NCI-H187 (cell line): ENCODE measurements at regions not wholly inside any gene's neighbourhood (a gene's known extent, or its start where the extent isn't known, plus 50 kb on each side); places are given as distances from the start of the nearest gene placed in this dataset.
"Not testable (repeated sequence)": the region's sequence is repeated elsewhere in the genome, so short reads cannot be mapped to it uniquely, and the experiment has no call there.

Experiments
- DNase-seq, 2 experiments: peaks; one replicate each; lab custom pipeline; 2025; lab: John Stamatoyannopoulos, UW

DNA sequence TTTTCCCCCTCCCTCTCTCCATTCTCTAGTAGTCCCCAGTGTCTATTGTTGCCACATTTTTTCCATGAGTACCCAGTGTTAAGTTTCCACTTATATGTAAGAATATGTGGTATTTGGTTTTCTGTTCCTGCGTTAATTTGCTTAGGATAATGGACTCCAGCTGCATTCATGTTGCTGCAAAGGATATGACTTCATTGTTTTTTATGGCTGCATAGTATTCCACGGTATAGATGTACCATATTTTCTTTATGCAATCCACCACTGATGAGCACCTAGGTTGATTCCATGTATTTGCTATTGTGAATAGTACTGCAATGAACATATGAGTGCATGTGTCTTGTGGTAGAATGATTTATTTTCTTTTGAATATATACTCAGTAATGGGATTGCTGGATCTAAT lies 77.4 kb upstream of the MEGF10 start:
- DNase-seq, result no peak

DNA sequence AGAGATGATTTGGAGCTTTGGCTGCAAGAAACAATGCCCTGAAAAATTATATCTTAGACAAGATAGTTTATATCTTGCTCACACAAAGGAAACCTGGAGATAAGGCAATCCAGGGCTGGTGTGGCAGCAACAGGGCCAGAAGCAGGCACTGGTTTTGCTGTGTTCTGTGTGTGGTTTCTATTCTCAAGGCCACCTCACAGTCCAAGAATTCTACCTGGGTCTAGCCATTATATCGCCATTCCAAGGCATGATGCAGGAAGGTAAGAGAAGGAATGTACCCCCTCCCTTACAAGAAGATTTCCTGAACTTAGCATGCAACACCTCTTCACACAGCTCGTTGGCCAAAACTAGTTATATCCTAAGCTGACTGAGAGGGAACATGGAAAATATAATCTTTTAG lies 74.5 kb upstream of the MEGF10 start:
- DNase-seq, result no peak

GRCh38 chr5:127216898-127217675 lies 73.5 kb upstream of the MEGF10 start:
- DNase-seq, result no peak

DNA sequence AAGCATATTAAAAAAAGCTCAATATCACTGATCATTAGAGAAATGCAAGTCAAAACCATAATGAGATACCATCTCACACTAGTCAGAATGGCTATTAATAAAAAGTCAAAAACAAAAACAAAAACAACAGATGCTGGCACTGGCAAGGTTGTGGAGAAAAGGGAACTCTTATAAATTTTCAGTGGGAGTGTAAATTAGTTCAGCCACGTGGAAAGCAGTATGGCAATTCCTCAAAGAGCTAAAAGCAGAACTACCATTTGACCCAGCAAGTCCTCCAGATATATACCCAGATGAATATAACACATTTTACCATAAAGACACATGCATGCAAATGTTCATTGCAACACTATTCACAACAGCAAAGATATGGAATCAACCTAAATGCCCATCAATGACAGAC lies 68.7 kb upstream of the MEGF10 start:
- not testable (repeated sequence) for DNase-seq

DNA sequence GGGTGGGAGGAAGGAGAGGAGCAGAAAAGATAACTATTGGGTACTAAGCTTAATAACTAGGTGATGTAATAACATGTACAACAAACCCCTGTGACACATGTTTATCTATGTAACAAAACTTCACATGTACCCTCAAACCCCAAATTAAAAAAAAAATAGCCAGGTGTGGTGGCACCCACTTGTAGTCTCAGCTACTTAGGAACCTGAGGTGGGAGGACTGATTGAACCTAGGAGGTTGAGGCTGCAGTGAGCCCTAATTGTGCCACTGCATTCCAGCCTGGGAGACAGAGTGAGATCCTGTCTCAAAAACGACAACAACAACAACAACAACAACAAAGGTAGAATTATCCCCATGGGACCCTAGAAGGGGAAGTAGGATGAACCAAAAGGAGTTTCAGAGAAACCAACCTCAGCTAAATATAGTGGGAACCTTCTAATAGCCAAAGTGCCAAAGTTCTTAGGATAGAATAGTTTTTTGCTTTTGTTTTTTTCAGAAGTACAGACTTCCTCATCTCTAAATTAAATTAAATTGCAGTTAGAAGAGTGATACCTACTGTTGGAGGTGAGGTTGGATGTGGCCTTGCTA lies 67.9 kb upstream of the MEGF10 start:
- not testable (repeated sequence) for DNase-seq

DNA sequence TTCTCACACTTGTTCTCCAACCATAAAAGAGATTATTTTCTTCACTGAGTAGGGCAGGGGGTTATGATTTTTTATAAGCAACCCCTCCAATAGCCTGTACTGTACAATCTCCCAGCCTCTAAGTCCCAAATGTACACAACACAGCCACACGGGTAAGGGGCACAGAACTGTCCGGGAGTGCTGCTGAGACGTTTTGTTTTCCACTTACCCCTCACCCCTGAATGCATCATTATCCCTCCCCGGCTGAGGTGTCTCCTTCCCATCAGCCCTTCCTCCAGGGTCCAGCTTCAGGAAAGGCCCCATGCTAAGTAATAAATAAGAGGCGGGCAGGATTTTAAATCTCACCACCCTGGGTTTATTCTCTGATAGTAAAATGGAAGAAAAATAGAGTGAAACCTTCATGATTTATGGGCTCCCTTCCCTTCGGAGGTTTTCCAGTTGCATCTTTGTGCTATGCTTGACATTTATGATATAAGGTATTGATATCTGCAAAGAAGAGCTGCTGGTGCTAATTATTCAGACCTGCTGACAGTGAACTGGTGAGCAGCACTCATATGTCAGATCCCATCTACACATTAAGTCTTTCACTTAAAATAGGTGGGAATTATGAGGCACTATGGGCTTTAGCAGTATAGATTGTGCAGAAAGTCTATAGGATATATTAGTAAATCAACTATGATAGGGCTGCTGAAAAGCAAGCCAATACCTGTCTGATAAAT lies 67.2 kb upstream of the MEGF10 start:
- no peak for DNase-seq

GRCh38 chr5:127227881-127228280 lies 62.7 kb upstream of the MEGF10 start:
- DNase-seq, result no peak

DNA sequence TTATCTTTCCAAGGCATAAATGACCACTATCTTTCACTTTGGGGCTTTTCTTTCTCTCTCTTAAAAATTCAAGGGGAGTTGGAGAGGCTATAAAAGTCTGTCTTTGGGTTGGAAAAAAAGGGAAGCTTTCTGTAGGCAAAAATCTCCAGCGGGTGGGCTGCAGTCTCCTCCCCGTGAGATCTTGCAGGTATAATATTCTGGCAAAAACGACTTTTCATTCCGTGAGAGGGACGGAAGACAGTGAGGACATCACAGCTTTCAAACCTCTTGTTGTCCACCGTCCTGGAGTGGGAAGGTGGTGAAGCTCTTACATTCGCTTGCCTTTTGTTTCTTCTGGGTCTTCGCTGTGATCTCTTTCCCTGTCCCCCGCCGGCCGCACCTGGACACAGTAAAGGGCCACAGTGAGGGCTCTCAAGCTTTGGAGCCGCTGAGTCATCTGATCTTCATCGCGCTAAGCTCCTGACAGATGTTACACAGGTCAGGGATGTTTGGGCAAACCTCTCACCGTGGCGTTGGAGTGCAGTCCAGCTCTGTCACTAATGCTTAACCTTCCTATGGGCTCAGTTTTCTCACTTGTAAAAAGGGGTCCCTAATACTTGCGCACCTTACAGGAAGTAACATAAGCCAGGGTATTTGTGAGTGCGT lies 61.9 kb upstream of the MEGF10 start:
- DNase-seq, result no peak

DNA sequence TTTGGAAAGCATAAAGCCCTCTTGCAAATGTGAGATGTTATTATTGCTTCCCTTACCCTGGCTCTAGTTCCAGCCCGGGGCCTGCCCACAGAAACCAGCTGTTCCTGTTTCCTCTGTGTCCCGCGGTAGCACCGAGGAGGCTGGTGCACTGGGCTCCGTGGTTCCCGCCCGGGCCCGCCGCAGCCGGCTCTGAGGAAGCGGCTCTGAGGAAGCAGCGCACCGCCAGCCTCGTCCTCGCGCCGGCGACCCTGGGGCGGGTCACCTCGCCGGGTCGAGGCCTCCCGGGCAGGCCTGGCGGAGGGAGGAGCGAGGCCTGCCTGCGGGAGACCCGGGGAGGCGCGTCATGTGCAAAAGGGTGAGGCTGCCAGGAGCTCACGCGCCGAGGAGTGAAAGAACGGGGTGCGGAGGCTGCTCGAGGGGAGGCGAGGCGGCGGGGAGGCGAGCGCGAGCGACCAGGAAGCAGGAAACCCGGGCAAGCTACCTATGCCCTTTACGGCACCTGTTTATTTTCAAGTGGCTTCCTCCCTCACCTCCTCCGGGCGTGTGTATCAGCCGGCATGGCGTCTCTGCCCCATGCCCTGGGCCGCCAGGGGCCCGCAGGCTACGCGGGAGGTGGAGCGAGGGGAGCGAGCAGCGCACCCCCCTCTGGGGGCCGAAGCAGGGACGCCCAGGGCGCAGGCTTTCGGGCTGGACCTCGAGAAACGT lies 61.3 kb upstream of the MEGF10 start:
- DNase-seq, result no peak

GRCh38 chr5:127231118-127231517 lies 59.5 kb upstream of the MEGF10 start:
- no peak for DNase-seq

GRCh38 chr5:127233590-127233989 lies 57.0 kb upstream of the MEGF10 start:
- no peak for DNase-seq

- DNase-seq, result no peak
Observed at GRCh38 chr5:127235136-127235535, 55.5 kb upstream of the MEGF10 start.

DNA sequence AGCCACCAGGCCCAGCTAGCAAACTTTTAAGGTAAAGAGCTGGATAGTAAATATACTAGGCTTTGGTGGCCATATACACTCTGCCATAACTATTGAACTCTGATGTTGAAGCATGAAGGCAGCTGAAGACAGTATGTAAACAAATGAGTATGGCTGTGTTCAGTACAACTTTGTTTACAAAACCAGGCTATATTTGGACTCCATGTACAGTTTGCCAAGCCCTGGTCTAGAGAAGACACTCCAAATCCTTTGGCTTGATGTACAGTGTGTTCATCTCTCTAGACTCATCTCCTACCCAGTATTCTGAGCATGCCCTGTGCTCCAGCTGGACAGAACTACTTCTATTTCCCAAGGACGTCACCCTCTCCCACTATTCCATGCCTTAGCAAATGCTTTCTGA lies 54.3 kb upstream of the MEGF10 start:
- no peak for DNase-seq
